ENCODE measurements at regions not wholly inside any gene's neighbourhood (a gene's known extent, or its start where the extent isn't known, plus 50 kb on each side); places are given as distances from the start of the nearest gene placed in this dataset.
"Not testable (repeated sequence)": the region's sequence is repeated elsewhere in the genome, so short reads cannot be mapped to it uniquely, and the experiment has no call there.

- no peak for DNase-seq (ENCODE audit: low read depth)
Measured at GRCh38 chr18:38790303-38790702, 1224.7 kb upstream of the CELF4 start.

DNA sequence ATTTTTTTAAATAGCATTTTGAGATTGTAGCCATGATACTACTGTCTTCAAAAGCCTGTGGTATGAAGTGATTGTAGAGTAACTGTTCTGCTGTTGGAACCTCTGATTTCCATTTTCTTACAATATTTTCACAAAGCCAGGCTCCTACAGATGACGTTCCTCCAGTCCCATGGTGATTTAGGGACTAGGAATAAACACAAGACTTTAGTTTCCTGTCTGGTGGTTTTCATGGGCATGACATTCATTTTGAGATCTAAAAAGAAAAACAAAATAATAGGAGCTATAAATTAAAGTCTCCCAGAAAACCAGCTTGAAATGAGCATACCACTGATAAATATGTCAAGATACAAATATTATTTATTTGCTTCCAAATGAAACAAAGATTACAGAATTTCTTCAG is 1223.5 kb upstream of the CELF4 start:
- no peak for DNase-seq (ENCODE audit: low read depth)

GRCh38 chr18:38786906-38787305 is 1221.3 kb upstream of the CELF4 start:
- no peak for DNase-seq (ENCODE audit: low read depth)

GRCh38 chr18:38771620-38772019 is 1206.0 kb upstream of the CELF4 start:
- not testable (repeated sequence) for DNase-seq (ENCODE audit: low read depth)

- no peak for DNase-seq (ENCODE audit: low read depth)
Measured at GRCh38 chr18:38768504-38768903, 1202.9 kb upstream of the CELF4 start.

GRCh38 chr18:38759457-38759856 is 1193.9 kb upstream of the CELF4 start:
- DNase-seq (ENCODE audit: low read depth): no peak

- DNase-seq (ENCODE audit: low read depth): no peak
Measured at GRCh38 chr18:38756436-38756835, 1190.8 kb upstream of the CELF4 start.

GRCh38 chr18:38752430-38752829 is 1186.8 kb upstream of the CELF4 start:
- no peak for DNase-seq (ENCODE audit: low read depth)

DNA sequence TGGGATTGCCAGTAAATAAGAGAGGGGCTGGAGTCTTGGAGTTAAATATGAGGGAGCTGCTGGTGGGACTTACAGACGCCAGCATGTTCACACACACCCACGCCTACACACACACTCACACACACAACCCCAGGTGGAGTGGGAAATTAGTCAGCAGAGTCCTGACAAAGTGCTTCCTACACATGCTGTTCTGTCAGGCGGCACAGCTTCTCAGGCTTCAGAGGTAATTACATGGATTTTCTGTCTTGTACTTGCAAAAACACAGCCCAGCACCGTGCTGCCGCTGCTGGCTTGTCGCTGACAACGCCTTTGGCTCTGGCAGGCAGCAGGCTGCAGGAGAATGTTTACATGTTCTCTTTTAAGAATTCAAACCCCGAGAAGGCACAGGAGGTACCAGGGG is 1186.3 kb upstream of the CELF4 start:
- no peak for DNase-seq (ENCODE audit: low read depth)

GRCh38 chr18:38751211-38751610 is 1185.6 kb upstream of the CELF4 start:
- no peak for DNase-seq (ENCODE audit: low read depth)

DNA sequence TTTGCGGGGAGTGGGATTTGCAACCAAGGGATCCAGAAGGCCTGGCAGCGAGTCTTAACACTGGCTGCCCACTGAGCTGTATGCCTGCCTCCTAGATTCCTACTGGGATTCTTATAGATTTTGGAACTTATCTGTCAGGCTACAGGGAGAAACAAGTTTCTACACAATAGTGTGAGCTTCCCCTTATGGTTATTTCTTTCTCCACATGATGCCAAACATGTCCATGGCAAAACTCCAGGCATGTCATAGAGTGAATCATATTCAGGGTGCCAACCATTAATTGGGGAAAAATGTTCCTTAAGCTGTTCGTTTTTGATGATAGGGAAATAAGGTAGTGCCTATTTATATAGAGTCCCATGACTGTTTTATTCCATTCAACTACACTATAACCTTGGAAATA is 1185.2 kb upstream of the CELF4 start:
- DNase-seq (ENCODE audit: low read depth): no peak

- no peak for DNase-seq (ENCODE audit: low read depth)
Measured at GRCh38 chr18:38747153-38747552, 1181.6 kb upstream of the CELF4 start.

DNA sequence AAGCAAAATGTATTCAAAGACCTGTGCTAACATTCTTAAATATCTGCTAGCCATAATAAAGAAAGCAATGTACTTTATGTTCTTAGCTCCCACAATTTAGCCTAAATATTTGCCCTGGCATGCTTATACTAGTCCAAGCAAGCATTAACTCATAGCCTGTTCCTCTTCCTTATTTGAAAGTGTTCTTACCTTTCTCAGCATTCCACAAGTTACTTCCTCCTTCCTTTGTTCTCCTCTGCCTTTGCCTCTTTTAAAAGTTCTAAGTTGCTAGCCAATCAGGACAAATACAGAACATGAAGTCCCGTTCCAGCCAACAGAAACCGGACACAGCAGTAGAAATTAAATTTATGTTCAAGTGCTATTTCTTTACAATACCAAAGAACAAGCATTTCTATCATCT is 1154.6 kb upstream of the CELF4 start:
- DNase-seq (ENCODE audit: low read depth): not testable (repeated sequence)

DNA sequence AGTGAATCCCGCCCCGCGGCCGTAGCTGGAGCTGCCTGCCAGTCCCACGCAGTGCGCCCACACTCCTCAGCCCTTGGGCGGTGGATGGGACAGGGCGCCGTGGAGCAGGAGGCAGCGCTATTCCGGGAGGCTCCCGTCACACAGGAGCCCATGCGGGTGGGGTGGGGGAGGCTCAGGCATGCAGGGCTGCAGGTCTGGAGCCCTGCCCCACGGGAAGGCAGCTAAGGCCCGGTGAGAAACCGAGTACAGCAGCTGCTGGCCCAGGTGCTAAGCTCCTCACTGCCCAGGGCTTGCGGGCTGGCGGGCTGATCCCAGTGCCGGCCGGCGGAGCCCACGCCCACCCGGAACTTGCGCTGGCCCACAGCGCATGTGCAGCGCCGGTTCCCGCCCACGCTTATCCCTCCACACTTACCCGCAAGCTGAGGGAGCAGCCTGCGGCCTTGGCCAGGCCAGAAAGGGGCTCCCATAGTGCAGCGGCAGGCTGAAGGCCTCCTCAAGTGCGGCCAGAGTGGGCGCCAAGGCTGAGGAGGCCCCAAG is 1152.8 kb upstream of the CELF4 start:
- no peak for DNase-seq (ENCODE audit: low read depth)

- no peak for DNase-seq (ENCODE audit: low read depth)
Measured at GRCh38 chr18:38709122-38709521, 1143.5 kb upstream of the CELF4 start.

- DNase-seq (ENCODE audit: low read depth): no peak
Measured at GRCh38 chr18:38706373-38706772, 1140.8 kb upstream of the CELF4 start.

DNA sequence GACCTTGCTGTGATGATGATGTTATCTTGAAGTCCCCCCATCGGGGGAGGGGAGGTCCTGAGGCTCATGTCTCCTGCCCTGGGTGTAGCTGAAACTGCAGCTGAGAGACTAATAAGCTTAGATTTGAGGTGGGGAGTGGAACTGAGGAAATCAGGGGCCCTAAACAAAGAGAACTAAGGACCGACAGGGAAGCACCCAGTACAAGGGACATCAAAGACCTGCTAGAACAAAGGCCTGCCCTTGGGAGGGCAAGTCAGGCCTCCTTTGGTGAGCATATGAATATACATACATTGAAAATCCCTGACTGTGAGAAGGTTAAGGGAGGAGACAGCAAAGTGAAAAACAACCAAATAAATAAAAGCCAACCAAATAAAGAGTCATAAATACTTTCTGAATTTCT is 1132.5 kb upstream of the CELF4 start:
- no peak for DNase-seq (ENCODE audit: low read depth)

- no peak for DNase-seq (ENCODE audit: low read depth)
Measured at GRCh38 chr18:38695559-38696280, 1130.1 kb upstream of the CELF4 start.

GRCh38 chr18:38693104-38693503 is 1127.5 kb upstream of the CELF4 start:
- DNase-seq (ENCODE audit: low read depth): no peak

DNA sequence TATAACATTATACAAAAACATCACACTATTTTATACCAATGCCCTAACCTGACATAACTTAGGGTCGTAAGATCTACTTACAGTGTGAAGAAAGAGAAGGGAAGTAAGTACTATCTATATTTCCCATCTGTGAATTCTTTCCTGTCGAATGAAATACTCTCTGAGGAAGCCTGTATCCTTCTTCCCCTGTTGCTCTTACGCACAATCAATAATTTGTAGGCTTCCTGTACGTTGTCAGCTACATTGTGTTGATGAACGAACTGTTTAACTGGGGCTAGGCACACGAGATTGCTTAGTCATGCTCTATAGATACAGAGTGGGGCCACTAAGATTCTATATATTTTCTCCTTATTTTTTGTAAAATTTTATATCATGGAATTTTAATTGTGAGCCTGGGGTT is 1125.0 kb upstream of the CELF4 start:
- DNase-seq (ENCODE audit: low read depth): no peak

DNA sequence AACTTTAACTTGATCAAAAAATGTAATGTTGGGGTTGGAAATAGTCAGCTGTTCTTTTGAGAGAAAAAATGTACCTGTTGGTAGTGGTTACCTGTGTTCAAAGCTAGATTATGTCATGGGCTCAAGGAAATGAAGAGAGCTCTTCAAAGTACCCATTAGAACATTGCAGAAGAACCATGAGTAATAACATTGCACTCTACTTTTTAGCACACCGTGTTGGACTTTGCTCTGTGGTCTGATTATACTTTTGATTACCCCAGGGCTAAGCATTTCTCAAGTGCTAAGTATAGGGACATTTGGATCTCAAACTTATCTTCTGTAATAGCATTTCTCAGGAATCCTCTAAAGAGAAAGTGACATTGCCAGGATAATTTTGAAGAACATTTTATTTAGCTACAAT is 1122.8 kb upstream of the CELF4 start:
- no peak for DNase-seq (ENCODE audit: low read depth)

DNA sequence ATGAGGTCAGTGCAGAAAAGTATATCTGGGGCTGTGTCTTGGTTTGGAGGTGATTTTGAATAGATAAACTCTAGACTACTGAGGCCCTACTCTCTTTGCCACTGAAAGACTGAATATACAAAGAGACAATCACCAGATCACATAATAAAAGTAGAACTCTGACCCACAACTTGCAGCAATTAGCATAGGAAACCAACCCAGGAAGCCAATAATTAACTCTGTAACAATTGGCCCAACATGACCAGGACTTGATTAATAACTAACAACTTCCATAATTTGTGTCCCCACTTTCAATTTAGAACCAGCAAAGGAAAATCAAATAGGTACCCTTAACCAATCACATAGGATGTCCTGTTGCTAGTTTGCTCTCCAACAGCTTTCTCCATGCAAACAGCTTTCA is 1104.9 kb upstream of the CELF4 start:
- no peak for DNase-seq (ENCODE audit: low read depth)

DNA sequence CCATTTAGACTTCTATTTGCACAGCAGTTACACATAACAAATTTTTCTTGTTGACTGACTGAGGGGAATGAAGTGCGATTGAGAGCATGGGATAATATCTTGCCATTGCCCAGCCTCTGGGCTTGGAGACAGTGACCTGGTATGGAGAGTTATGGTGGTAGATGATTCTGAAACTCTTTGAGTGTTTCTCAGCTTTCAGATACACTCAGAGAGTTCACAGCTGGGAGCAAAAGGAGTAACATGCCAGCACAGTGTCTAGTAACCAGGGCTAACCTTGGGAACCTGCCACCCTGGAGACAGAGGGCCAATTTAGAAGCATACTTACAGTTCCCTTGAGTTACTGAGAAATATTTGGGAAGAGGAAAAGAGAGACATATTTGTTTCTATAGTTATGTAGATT is 1099.3 kb upstream of the CELF4 start:
- DNase-seq (ENCODE audit: low read depth): no peak

DNA sequence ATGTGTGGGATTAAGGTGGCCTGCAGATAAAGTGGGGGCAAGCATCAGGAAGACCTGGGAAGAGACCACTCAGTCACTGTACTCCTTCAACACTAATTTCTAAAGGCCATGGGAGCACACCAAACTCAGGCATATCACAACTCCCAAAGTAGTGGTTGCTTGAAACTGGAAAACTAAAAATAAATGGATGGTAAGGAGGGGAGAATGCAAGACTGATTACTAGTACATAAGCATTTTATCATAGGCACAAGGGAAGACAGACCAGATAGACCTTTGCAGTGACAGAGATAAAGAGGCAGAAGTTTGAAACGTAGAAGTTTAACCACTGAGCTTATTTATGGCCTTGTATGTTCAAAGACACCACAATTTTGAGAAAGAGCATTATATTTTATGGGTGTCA is 1098.1 kb upstream of the CELF4 start:
- no peak for DNase-seq (ENCODE audit: low read depth)

Data from activated T-helper 9 cell treated with anti-CD3 and anti-CD28 coated beads, Interleukin-2, amount 50 U/mL, for 16 hours (primary cell).